SK-N-MC (cell line): ENCODE measurements at regions not wholly inside any gene's neighbourhood (a gene's known extent, or its start where the extent isn't known, plus 50 kb on each side); places are given as distances from the start of the nearest gene placed in this dataset.

Experiments
- FOXP2 ChIP-seq: optimal IDR thresholded peaks from 2 replicates; pipeline ENCODE3; 2011; ENCODE audit warnings: mild to moderate bottlenecking, moderate library complexity; ENCODE audit not compliant: insufficient read depth; ENCODE audit errors: extremely low read length, control extremely low read depth
- POLR2AphosphoS5 ChIP-seq: IDR thresholded peaks from 2 replicates; pipeline ENCODE4 v1.6.1; 2012; ENCODE audit warnings: mild to moderate bottlenecking, low read depth, low read length, borderline replicate concordance

DNA sequence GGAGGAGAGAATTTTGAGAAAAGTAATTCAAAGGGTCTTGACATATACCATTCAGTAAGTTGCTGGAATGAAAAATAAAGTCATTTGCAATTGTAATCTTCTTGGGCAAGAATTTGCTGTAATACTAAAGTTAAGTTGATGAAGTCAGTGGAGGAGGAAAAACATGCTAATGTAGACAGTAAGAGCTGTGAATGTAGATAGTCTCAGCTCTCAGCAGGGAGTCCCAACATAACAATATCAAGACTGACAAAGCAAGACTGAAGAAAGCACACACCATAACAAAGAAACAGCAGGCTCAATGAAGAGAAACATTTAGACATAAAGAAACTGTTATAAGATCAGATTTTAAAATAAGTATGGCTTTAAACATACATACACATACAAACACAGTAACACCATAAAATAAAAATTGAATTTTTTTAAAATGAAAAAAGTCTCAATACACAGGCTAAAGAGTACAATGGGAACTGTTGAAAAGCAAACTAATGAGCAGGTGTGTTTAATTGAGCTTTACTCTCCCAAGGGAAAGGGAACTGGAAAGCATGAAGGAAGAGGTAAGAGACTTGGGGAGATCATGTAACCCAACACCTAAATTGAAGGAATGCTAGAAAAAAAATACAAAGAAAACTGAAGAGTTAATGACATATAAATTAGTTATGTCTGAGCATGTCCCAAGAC lies 336.3 kb upstream of the NCAM2 start:
- TF ChIP-seq POLR2AphosphoS5 (no peak), FOXP2 (no peak)
